GM12801 (cell line): ENCODE measurements at regions not wholly inside any gene's neighbourhood (a gene's known extent, or its start where the extent isn't known, plus 50 kb on each side); places are given as distances from the start of the nearest gene placed in this dataset.

Source experiments
- TF ChIP-seq, protein P1 (sequence below): IDR thresholded peaks from one replicate; pipeline ENCODE4 v1.5.1; 2011; ENCODE audit warnings: control low read depth; ENCODE audit not compliant: insufficient read length; ENCODE audit errors: extremely low read depth

DNA sequence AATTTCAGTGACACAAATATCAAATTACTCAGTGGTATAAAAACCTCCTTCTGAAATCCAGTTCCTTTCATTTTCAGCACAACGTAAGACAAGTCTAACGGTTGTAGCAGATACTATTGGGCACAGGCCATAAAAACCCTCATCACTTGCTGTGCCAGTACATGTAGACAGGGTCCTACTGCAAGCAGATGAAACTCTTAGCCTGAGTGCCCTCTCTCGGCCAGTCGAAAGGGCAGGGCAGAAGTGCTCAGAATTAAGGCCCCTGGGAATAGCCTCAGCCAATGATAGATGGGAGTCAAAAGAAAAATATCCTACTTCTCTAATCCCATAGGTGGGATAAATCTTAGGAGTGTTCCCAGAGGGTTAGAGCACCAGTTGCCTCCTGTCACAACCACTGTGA is 168.5 kb upstream of the FER start:
- TF ChIP-seq, protein P1, sequence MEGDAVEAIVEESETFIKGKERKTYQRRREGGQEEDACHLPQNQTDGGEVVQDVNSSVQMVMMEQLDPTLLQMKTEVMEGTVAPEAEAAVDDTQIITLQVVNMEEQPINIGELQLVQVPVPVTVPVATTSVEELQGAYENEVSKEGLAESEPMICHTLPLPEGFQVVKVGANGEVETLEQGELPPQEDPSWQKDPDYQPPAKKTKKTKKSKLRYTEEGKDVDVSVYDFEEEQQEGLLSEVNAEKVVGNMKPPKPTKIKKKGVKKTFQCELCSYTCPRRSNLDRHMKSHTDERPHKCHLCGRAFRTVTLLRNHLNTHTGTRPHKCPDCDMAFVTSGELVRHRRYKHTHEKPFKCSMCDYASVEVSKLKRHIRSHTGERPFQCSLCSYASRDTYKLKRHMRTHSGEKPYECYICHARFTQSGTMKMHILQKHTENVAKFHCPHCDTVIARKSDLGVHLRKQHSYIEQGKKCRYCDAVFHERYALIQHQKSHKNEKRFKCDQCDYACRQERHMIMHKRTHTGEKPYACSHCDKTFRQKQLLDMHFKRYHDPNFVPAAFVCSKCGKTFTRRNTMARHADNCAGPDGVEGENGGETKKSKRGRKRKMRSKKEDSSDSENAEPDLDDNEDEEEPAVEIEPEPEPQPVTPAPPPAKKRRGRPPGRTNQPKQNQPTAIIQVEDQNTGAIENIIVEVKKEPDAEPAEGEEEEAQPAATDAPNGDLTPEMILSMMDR, result no peak

DNA sequence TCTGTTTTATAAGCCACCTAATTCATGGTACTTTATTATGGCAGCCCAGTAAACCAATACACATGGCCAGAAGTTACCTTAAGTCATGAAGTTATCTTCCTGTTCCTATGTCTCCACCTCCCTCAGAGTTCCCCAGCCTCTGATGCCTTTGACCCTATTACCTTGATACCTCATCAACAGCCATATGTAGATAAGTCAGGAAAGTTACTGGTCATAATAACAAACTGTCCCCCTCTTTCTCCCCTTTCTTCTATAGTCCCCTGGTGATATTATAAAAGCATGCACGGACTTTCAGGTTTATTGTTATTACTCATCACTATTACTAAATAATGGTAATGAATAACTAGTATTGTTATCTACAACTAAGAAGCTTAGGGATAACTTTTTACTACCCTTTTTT is 168.9 kb upstream of the FER start:
- TF ChIP-seq, protein P1, result no peak

DNA sequence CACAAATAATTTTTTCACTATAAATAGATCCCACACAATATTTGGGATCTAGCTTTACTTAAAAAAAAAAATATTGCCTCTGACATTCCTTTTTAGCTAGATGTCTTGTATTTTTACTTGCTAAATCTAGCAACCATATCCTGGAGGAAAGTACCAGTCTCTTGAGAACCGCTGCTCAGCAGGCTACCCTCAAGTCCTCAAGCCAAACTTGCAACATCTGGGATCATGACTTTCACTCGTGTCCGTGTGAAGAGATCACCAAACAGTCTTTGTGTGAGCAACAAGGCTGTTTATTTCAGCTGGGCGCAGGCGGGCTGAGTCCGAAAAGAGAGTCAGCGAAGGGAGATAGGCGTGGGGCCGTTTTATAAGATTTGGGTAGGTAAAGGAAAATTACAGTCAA is 180.3 kb upstream of the FER start:
- TF ChIP-seq, protein P1, result no peak

DNA sequence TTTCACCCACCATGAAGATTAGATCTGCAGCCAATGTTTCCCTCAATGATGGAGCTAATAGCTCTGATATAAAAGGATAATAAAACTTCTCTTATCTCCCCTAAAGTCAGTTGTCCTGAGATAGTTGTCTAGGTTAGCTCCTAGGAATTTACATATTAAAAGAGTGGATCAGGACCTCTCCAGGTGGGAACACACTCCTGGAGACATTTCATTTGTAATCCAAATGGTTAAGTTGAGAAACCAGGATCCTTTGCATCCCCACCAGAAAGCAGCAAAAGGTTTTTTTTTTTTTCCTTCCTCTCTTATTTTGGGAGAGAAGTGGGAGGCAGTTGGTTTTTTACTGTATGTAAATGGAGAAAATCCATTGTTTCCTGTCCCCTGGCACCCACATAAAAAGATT is 182.5 kb upstream of the FBXL17 start:
- TF ChIP-seq, protein P1, result no peak

DNA sequence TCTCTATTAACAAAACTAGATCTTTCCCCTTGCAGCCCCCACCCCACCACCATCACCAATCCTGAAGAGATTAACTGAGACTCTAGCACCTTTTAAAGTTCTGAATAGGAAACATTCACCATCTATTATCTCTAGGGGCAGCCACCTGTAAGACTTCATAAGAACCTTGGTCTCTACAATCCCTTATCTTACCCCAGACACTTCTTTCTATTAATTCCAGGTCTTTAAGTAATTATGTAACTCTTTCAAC is 180.2 kb upstream of the FBXL17 start:
- TF ChIP-seq, protein P1, result no peak

DNA sequence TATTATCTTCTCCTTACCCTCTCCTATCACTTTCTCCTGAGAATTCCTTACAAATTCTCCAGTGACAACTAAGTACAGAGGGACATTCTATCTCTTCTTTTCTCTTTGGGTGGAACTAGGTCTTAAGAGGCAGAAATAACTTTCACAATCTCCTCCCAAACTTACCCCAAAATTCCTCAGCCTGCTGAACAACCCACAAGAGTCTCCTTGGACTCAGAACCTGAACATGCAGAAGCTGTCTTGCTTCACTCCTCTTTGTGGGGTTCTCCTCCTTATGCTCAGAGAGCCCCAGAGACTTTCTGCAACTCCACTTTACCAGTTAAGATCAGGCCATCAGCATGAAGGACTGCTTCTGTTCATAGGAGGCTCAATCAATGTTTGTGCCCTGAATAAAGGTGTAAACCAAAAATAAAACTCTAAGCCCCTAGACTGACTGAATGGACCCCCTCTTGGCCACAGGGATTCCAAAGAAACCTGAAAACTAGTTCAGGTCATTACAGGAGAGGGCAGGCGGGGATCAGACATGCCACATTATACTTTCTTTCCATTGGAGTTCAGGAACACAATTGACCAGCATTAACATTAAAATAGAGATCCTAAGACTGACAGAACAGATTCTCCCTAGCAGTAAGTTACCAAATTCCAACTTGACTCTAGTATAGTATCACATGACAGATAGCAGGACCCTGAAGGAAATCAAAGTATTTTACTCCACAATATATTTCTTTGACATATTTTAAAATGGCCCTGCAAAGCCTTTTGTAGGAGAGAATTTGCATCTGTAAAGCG is 179.7 kb upstream of the FBXL17 start:
- TF ChIP-seq, protein P1, result no peak

DNA sequence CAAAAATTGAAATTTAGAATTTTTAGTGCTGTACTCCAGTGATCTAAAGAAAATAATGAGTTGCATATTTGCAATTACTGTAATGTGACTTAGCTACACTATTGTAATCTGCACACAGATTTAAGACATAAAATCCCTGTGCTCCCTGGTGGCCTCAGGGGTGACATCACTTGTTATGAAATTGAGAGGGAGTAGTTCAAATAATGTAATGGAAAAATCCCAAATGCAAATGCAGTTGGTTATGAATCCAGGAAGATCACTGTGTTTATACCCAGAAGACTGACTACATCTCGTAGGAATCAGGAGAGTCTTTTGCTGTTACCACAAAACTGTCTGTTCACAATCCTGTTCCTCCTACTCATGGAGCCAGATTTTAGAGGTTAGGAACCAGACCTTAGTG is 178.7 kb upstream of the FBXL17 start:
- TF ChIP-seq, protein P1, result no peak
